BJ (cell line): ENCODE measurements at regions not wholly inside any gene's neighbourhood (a gene's known extent, or its start where the extent isn't known, plus 50 kb on each side); places are given as distances from the start of the nearest gene placed in this dataset.

ENCODE experiments used
- CTCF ChIA-PET: fragments of 350-600 bp; formaldehyde crosslinking; extraction: SDS; loops from one replicate; lab custom pipeline; 2021; ENCODE audit warnings: antibody characterized with exemption, inconsistent platforms; lab: Yijun Ruan, JAX
- POLR2A ChIA-PET: fragments of 300-600 bp; sonication (Branson Sonifier 250); formaldehyde crosslinking; extraction: SDS; loops from one replicate; lab custom pipeline; 2021; ENCODE audit warnings: antibody characterized with exemption; lab: Charles Lee
- DNase-seq: peaks from one replicate; pipeline ENCODE4 v3.0.0-alpha.2; 2011; ENCODE audit warnings: low read depth
- H3K27me3 ChIP-seq: 2 replicates; pipeline ENCODE4 v1.6.0; 2011; ENCODE audit warnings: low read length; ENCODE audit not compliant: control insufficient read depth, insufficient read depth
- H3K36me3 ChIP-seq: 2 replicates; pipeline ENCODE4 v1.5.1; 2011; ENCODE audit warnings: low read length; ENCODE audit not compliant: control insufficient read depth, insufficient read depth
- H3K4me3 ChIP-seq: 2 replicates; pipeline ENCODE4 v1.5.1; 2011; ENCODE audit warnings: low read depth, mild to moderate bottlenecking, control low read depth, low read length
- CTCF ChIP-seq: IDR thresholded peaks from 2 replicates; pipeline ENCODE4 v1.5.1; 2011; ENCODE audit warnings: low read depth, mild to moderate bottlenecking, control low read depth, inconsistent platforms, low read length, moderate library complexity; ENCODE audit not compliant: insufficient read depth

GRCh38 chr4:116092961-116093360, 979.5 kb upstream of the NDST4 start:
- ChIA-PET POLR2A (no interaction called here), CTCF (no interaction called here)
- no peaks in the 10 kb centered on the region for H3K27me3 ChIP-seq
- H3K4me3 ChIP-seq: no peak overlapping the region
- TF ChIP-seq CTCF: no peak
- no peaks in the 10 kb centered on the region for H3K36me3 ChIP-seq
- no peak for DNase-seq

DNA sequence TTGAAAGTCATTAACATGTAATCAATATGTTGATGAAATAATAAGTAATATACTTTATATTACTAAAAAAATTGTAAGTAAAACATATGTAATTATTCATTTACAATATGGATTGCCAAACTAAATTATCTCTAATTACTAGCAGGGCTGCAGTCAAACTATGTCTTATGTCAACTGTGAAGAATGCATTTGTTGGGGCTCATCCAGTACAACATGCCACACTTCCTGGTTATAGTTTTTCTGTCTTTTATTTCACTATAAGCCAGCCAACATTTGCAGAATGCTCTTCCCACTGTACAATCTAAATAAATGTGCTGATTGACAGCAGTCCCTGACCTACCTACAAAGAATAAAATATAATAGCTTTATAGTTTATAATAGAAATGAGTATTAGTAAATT, 975.4 kb upstream of the NDST4 start:
- no peak overlapping the region for H3K4me3 ChIP-seq
- H3K27me3 ChIP-seq: no peaks in the 10 kb centered on the region
- H3K36me3 ChIP-seq: no peaks in the 10 kb centered on the region
- DNase-seq: no peak
- no peak for TF ChIP-seq CTCF
- ChIA-PET CTCF (no interaction called here), POLR2A (no interaction called here)

DNA sequence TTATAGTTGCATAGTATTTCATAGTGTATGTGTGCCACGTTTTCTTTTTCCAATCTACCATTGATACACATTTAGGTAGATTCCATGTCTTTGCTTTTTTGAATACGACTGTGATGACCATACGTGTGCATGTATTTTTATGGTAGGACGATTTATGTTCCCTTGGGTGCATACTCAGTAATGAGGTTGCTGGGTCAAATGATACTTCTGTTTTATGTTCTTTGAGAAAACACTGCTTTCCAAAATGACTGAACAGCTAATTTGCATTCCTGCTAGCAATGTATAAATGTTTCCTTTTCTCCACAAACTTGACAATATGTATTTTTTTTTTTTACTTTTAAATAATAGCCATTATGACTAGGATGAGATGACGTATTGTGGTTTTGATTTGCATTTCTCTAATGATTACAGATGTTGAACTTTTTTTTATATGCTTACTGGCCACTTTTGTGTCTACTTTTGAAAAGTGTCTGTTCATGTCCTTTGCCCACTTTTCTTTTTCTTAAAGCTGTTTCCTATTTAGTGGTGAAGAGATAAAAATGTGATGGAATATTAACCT, 969.5 kb upstream of the NDST4 start:
- DNase-seq: no peak
- no peak for TF ChIP-seq CTCF
- Histone ChIP-seq H3K27me3 (no peaks in the 10 kb centered on the region), H3K4me3 (no peak overlapping the region), H3K36me3 (no peaks in the 10 kb centered on the region)
- ChIA-PET CTCF (no interaction called here), POLR2A (no interaction called here)

GRCh38 chr4:116073051-116073450, 959.6 kb upstream of the NDST4 start:
- POLR2A ChIA-PET: no interaction called here
- Histone ChIP-seq H3K36me3 (no peaks in the 10 kb centered on the region), H3K4me3 (no peak overlapping the region), H3K27me3 (no peaks in the 10 kb centered on the region)
- no peak for TF ChIP-seq CTCF
- CTCF ChIA-PET: no interaction called here
- no peak for DNase-seq

- POLR2A ChIA-PET: no interaction called here
- CTCF ChIA-PET: no interaction called here
- Histone ChIP-seq H3K4me3 (no peak overlapping the region), H3K27me3 (no peaks in the 10 kb centered on the region), H3K36me3 (no peaks in the 10 kb centered on the region)
- no peak for TF ChIP-seq CTCF
- DNase-seq: no peak
These were observed 956.9 kb upstream of the NDST4 start for GRCh38 chr4:116070283-116070682.
